HG03457 (cell line): ENCODE measurements at regions not wholly inside any gene's neighbourhood (a gene's known extent, or its start where the extent isn't known, plus 50 kb on each side); places are given as distances from the start of the nearest gene placed in this dataset.
"Not testable (repeated sequence)": the region's sequence is repeated elsewhere in the genome, so short reads cannot be mapped to it uniquely, and the experiment has no call there.

Source experiments
- ATAC-seq: cut with Tn5 transposase; IDR thresholded peaks from one replicate; pipeline ENCODE4 v1.9.1; 2021; ENCODE audit warnings: moderate number of reproducible peaks; ENCODE audit not compliant: unreplicated experiment

GRCh38 chr13:22916276-22916675, 264.5 kb upstream of the SGCG start:
- not testable (repeated sequence) for ATAC-seq

DNA sequence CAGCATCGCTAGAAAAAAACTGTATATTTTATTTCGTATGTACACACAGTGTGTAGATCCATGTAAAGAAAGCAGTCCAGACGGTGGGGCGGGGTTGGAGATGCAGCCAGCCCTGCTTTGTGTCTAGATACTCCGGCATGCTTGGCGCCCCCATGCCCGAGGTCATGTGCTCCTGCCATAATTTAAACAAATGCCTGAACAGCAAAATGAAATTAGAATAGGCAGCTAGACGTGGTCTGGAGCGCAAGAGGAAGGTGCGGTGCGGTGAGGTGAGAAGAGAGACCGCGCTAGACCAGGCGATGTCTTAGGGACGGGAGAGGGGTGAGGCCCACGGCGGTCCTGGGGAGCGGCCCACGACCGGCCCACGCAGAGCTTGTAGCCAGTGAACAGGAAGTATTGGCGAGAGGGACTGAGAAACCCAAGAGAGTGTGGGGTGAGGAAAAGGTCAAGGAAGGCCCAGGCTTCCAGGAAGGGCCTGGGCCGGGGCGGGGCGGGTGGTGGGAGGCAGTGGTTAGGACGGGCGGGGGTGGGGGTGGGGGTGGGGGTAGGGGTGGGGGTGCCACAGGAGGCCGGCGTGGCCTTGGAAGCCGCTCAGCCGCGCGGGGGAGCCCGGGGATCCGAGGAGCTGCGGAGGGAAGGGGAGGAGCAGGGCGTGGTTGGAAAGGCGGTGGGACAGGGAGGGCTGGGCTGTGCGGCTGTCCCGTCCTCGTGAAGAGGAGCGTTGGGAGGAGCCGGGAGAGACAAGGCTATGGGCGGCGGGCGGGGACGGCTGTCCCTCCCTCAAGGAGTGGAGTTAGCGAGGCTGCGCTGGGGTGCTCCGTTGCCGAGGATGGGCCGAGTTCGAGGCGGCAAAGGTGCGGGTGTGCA, 254.7 kb upstream of the SGCG start:
- no peak for ATAC-seq

DNA sequence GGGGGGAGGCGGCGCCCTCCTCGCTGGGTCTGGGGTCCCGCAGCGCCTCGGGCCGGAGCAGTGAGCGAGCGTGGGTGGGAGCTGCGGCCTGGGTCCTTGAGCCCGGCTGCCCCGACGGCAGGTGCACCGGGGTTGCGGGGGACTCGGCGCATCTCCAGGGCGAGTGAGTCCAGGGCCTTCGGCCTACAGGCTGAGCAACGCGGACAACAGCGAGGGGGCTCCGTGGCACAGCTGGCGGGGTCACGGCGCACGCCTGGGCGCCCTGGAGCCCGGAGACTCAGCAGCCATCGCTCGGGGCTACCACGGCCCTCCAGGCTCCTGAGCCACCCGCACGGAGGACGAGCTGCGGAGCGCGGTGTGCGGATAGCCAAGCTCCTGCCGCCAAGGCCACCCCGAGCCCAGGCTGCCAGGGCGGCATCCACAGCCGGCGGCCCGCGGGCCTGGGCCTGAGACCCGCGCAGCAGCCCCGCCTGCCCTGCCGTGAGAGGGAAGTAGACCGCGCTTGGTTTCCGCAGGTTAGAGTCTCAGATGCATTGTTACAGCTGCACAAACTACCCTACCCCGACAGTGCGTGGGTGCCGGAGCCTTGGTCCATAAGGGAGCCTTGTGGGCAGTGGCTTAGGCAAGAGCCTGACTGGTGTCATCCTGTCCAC, 253.9 kb upstream of the SGCG start:
- no peak for ATAC-seq

GRCh38 chr13:22927845-22928244, 252.9 kb upstream of the SGCG start:
- not testable (repeated sequence) for ATAC-seq

GRCh38 chr13:22929381-22930126, 251.2 kb upstream of the SGCG start:
- ATAC-seq = no peak

GRCh38 chr13:22931576-22931975, 249.2 kb upstream of the SGCG start:
- ATAC-seq = no peak

GRCh38 chr13:22932632-22933412, 248.0 kb upstream of the SGCG start:
- not testable (repeated sequence) for ATAC-seq

GRCh38 chr13:22933571-22934181, 247.1 kb upstream of the SGCG start:
- no peak for ATAC-seq

DNA sequence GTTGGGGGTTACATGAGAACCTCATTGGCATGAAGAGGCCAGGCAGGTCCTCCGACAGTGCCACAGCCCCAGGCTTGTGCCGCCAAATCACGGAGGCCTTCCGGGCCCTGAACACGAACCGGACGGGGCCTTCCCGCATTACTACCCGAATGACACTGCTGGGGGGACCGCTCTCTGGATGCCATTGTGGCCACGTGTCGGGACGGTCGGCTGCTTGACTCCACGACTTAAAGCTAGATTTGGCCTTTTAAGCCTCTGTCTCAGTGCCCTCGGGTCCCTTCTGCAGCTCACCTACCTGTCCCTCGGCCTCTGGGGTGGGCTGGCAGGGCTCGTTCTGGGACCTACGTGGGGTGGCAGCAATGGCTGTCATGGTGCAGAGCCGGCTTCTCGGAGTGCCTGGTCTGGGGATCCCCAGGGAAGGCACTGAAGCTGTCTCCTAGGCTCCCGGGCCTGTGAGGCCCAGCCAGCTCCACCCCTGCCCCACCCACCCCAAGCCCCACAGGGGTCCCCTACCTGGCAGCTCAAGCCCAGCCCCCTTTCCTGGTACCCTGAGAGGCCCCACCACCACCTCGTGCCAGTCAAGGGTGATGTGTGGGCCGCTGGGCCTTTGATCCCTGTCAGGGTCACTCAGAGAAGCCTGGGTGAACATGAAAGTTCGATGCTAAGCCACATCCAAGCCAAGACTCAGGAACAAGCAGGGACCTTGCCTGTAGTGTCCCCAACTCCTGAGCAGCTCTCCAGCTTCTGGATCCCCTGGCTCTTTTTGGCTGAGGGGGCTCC, 245.8 kb upstream of the SGCG start:
- no peak for ATAC-seq

GRCh38 chr13:22936228-22936627, 244.6 kb upstream of the SGCG start:
- ATAC-seq = no peak

- ATAC-seq = no peak
Observed at GRCh38 chr13:22937241-22937640, 243.5 kb upstream of the SGCG start.

- ATAC-seq = no peak
Observed at GRCh38 chr13:22937953-22938352, 242.8 kb upstream of the SGCG start.

DNA sequence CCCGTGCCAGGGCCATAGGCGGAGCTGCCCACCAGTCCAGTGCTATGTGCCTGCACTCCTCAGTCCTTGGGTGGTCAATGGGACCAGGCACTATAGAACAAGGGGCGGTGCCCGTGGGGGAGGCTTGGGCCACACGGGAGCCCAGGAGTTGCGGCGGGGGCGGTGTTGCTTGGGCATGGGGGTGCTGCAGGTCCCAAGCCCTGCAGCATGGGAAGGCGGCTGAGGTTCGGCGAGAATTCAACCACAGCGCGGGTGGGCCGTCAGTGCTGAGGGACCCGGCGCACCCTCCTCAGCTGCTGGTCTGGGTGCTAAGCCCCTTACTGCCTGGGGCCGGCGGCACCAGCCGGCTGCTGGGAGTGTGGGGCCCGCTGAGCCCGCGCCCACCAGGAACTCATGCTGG, 242.2 kb upstream of the SGCG start:
- ATAC-seq = no peak

GRCh38 chr13:22939157-22939556, 241.6 kb upstream of the SGCG start:
- ATAC-seq = no peak

- ATAC-seq = no peak
Observed at GRCh38 chr13:22940090-22940710, 240.6 kb upstream of the SGCG start.

- no peak for ATAC-seq
Observed at GRCh38 chr13:22940736-22941135, 240.0 kb upstream of the SGCG start.

DNA sequence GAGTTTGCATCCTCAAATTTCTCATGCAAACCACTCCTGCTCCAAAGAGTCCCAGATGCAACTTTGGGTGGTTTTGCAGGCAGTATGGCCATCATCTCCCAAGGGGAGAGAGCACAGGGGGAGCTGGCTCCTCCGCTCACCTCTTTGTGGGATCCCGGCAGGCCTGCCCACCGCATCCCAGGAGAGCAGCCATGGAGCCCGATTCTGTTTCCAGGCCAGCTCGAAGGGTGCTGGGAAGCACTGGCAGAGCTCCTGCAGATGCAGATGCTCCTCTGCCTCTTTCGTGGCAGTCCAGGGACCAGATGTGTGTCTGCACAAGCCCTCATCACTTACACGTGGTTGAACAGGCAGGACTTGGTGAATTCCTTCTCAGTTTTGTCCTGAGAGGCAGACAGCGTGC, 239.3 kb upstream of the SGCG start:
- ATAC-seq = not testable (repeated sequence)

DNA sequence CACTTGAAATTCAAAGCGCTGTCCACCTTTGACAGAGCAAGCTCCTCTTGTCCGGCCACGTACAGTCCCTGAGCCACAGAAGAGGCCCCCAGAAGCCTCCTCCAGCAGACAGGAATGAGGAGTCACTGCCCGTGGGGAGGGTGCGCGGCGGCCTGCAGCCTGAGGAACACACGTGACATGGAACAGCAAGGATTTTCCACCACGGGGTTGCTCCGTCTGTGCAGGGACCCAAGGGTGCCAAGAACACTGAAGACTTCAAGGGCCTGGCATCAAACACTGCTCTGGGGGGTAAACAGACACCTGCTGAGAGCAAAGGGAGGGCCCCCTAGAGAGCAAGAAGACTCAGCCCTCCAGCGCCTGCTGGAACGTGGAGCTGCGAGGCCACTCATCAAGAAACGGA, 237.9 kb upstream of the SGCG start:
- not testable (repeated sequence) for ATAC-seq

DNA sequence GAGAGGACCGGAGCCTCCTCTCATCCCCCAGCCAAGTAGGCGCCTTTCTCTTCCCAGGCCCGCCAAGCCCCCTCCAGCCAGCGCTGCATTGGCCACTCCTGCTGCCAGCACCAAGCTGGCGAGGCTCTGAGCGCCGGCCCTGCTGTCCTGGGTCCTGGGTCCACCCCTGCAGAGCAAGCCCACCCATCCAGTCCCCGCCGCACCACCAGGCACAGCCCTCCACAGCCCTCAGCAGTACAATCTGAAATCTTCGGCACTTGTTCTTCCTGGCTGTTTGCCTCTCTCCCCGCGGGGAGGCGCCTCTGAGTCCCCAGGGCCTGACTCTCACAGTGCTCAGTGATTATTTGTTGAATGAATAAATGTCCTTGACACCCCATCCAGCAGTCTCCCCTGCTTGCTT, 236.4 kb upstream of the SGCG start:
- no peak for ATAC-seq
